IMR-90 (cell line): ENCODE measurements at regions not wholly inside any gene's neighbourhood (a gene's known extent, or its start where the extent isn't known, plus 50 kb on each side); places are given as distances from the start of the nearest gene placed in this dataset.

ENCODE experiments used
- ATAC-seq: fragments of 200-7000 bp; cut with Tn5 transposase; 2 replicates; pipeline ENCODE4 v1.9.1; 2020; ENCODE audit warnings: low read depth, mild to moderate bottlenecking, moderate library complexity
- BruUV-seq: library from RNA; stranded (reverse); fragments of 400-500 nt; replicated peaks from 2 replicates; lab custom pipeline; 2021; lab: Mats Ljungman, UMichigan
- CTCF ChIA-PET: fragments of 300-600 bp; formaldehyde crosslinking; extraction: SDS; loops from one replicate; lab custom pipeline; 2021; ENCODE audit warnings: antibody characterized with exemption; lab: Yijun Ruan, JAX
- POLR2A ChIA-PET: fragments of 300-600 bp; sonication (Branson Sonifier 250); formaldehyde crosslinking; loops from one replicate; lab custom pipeline; 2022; ENCODE audit warnings: antibody characterized with exemption; ENCODE audit not compliant: unreplicated experiment; lab: Charles Lee
- DNase-seq: peaks from one replicate; pipeline ENCODE4 v3.0.0; 2013
- H2AFZ ChIP-seq: replicated peaks from 2 replicates; pipeline ENCODE3; 2013; ENCODE audit warnings: low read length, mild to moderate bottlenecking; ENCODE audit not compliant: poor library complexity
- H2AK5ac ChIP-seq: 2 replicates; pipeline ENCODE4 v1.6.1; 2013; ENCODE audit warnings: low read depth, low read length, inconsistent platforms
- H2AK9ac ChIP-seq: replicated peaks from 2 replicates; pipeline ENCODE3; 2013; ENCODE audit warnings: mild to moderate bottlenecking, low read depth, low read length, moderate library complexity; ENCODE audit not compliant: poor library complexity
- H2BK120ac ChIP-seq: 2 replicates; pipeline ENCODE4 v1.6.1; 2013; ENCODE audit warnings: low read depth, low read length, inconsistent platforms
- H2BK15ac ChIP-seq: 3 replicates; pipeline ENCODE4 v1.6.1; 2013; ENCODE audit warnings: low read depth, low read length, inconsistent platforms
- H2BK20ac ChIP-seq: 2 replicates; pipeline ENCODE4 v1.6.1; 2013; ENCODE audit warnings: low read depth, mild to moderate bottlenecking, inconsistent platforms, low read length, moderate library complexity
- H2BK5ac ChIP-seq: 2 replicates; pipeline ENCODE4 v1.6.1; 2013; ENCODE audit warnings: mild to moderate bottlenecking, low read depth, low read length, inconsistent platforms; ENCODE audit not compliant: poor library complexity, severe bottlenecking
- H3K14ac ChIP-seq: replicated peaks from 2 replicates; pipeline ENCODE4 v1.6.1; 2013; ENCODE audit warnings: low read depth, low read length, inconsistent platforms
- H3K18ac ChIP-seq: 2 replicates; pipeline ENCODE4 v1.6.1; 2013; ENCODE audit warnings: low read depth, low read length, control low read depth
- H3K23ac ChIP-seq: 2 replicates; pipeline ENCODE4 v1.6.1; 2013; ENCODE audit warnings: low read depth, low read length, inconsistent platforms
- H3K27ac ChIP-seq: 2 replicates; pipeline ENCODE4 v1.5.1; 2013; ENCODE audit warnings: mild to moderate bottlenecking, control low read depth, low read length; ENCODE audit not compliant: insufficient read depth
- H3K27me3 ChIP-seq: 2 replicates; pipeline ENCODE4 v1.6.1; 2013; ENCODE audit warnings: low read length; ENCODE audit not compliant: control insufficient read depth, insufficient read depth
- H3K36me3 ChIP-seq: 2 replicates; pipeline ENCODE4 v1.6.1; 2013; ENCODE audit warnings: low read length, mixed read lengths; ENCODE audit not compliant: control insufficient read depth, insufficient read depth
- H3K4ac ChIP-seq: 2 replicates; pipeline ENCODE4 v1.6.1; 2013; ENCODE audit warnings: low read depth, low read length, inconsistent platforms
- H3K4me1 ChIP-seq: 2 replicates; pipeline ENCODE4 v1.6.1; 2013; ENCODE audit warnings: low read length, mixed read lengths; ENCODE audit not compliant: control insufficient read depth, insufficient read depth
- H3K4me2 ChIP-seq: 2 replicates; pipeline ENCODE4 v1.6.1; 2013; ENCODE audit warnings: low read depth, mild to moderate bottlenecking, control low read depth, low read length, moderate library complexity
- H3K4me3 ChIP-seq: 2 replicates; pipeline ENCODE4 v1.5.1; 2013; ENCODE audit warnings: low read depth, mild to moderate bottlenecking, control low read depth, low read length, moderate library complexity; ENCODE audit not compliant: insufficient read depth
- H3K56ac ChIP-seq: 2 replicates; pipeline ENCODE4 v1.6.1; 2013; ENCODE audit warnings: low read length, inconsistent platforms; ENCODE audit not compliant: insufficient read depth; ENCODE audit errors: extremely low read depth
- H3K79me1 ChIP-seq, 2 experiments: 2 replicates each; pipeline ENCODE4 v1.6.1; 2013; ENCODE audit warnings: low read length in 2 of 2, inconsistent platforms in 1 of 2, low read depth in 1 of 2
- H3K9ac ChIP-seq: 2 replicates; pipeline ENCODE4 v1.6.1; 2013; ENCODE audit warnings: low read depth, low read length, control low read depth
- H3K9me1 ChIP-seq: 2 replicates; pipeline ENCODE4 v1.6.1; 2013; ENCODE audit warnings: low read length, inconsistent platforms; ENCODE audit not compliant: insufficient read depth
- H3K9me3 ChIP-seq: 2 replicates; pipeline ENCODE4 v1.6.1; 2013; ENCODE audit warnings: low read length; ENCODE audit not compliant: control insufficient read depth, insufficient read depth
- H4K20me1 ChIP-seq: 2 replicates; pipeline ENCODE4 v1.6.1; 2013; ENCODE audit warnings: low read length, inconsistent platforms; ENCODE audit not compliant: insufficient read depth
- H4K5ac ChIP-seq: 2 replicates; pipeline ENCODE4 v1.6.1; 2013; ENCODE audit warnings: mild to moderate bottlenecking, low read depth, low read length, control low read depth
- H4K8ac ChIP-seq, 2 experiments: 2 replicates each; pipeline ENCODE4 v1.6.1; 2013; ENCODE audit warnings: low read depth in 2 of 2, low read length in 2 of 2, control low read depth in 1 of 2, inconsistent platforms in 1 of 2
- H4K91ac ChIP-seq: 2 replicates; pipeline ENCODE4 v1.6.1; 2013; ENCODE audit warnings: low read depth, low read length, inconsistent platforms; ENCODE audit not compliant: insufficient read depth
- CHD1 ChIP-seq: IDR thresholded peaks from 2 replicates; pipeline ENCODE4 v1.6.1; 2012; ENCODE audit warnings: low read depth, low read length, improper control_type of control experiment
- CTCF ChIP-seq: conservative IDR thresholded peaks from 2 replicates; pipeline ENCODE4 v1.5.1; 2012; ENCODE audit warnings: mild to moderate bottlenecking, low read depth, low read length, improper control_type of control experiment
- FOS ChIP-seq: fragments of 150-350 bp; IDR thresholded peaks from 2 replicates; pipeline ENCODE4 v1.6.1; 2016; ENCODE audit warnings: low read depth, low read length
- MAFK ChIP-seq: IDR thresholded peaks from 2 replicates; pipeline ENCODE4 v1.6.1; 2012; ENCODE audit warnings: low read depth, low read length, improper control_type of control experiment
- MAZ ChIP-seq: IDR thresholded peaks from 2 replicates; pipeline ENCODE4 v1.6.1; 2012; ENCODE audit warnings: low read depth, mild to moderate bottlenecking, low read length, improper control_type of control experiment, moderate library complexity, borderline replicate concordance
- POLR2A ChIP-seq: IDR thresholded peaks from 2 replicates; pipeline ENCODE4 v1.6.1; 2012; ENCODE audit warnings: mild to moderate bottlenecking, low read depth, low read length
- RAD21 ChIP-seq: IDR thresholded peaks from 2 replicates; pipeline ENCODE4 v1.6.1; 2012; ENCODE audit warnings: low read length, improper control_type of control experiment
- SMC3 ChIP-seq: fragments of 150-350 bp; IDR thresholded peaks from 2 replicates; pipeline ENCODE4 v1.6.1; 2016; ENCODE audit warnings: low read depth, mild to moderate bottlenecking, antibody characterized with exemption, low read length, moderate library complexity
- USF2 ChIP-seq: fragments of 150-350 bp; IDR thresholded peaks from 2 replicates; pipeline ENCODE4 v1.6.1; 2017; ENCODE audit warnings: mild to moderate bottlenecking, antibody characterized with exemption, low read length, low read depth
- WGBS, 2 experiments: methylation state at CpG; one replicate each; pipeline versions ENCODE4 v1.1.5 to v1.1.7; 2013; ENCODE audit warnings: missing lambda C conversion rate in 2 of 2; ENCODE audit not compliant: insufficient read length in 1 of 2; ENCODE audit errors: extremely low coverage in 2 of 2; 5-methylcytosine and 5-hydroxymethylcytosine counted together
- dilution Hi-C: fragments of 300-500 bp; cut with HindIII; formaldehyde crosslinking; loops from one replicate; pipeline ENCODE4 v1.14.3; 2018; ENCODE audit warnings: low sequenced_read_pairs; ENCODE audit not compliant: unreplicated experiment
- in situ Hi-C: fragments of 300-500 bp; cut with MboI; formaldehyde crosslinking; loops from 3 replicates; pipeline ENCODE4 v1.14.3; 2019; ENCODE audit warnings: low sequenced_read_pairs, inconsistent platforms, mixed read lengths
- intact Hi-C: fragments of 100-400 bp; cut with micrococcal nuclease; formaldehyde crosslinking; loops from 2 replicates; pipeline ENCODE4 v1.10.0; 2022

DNA sequence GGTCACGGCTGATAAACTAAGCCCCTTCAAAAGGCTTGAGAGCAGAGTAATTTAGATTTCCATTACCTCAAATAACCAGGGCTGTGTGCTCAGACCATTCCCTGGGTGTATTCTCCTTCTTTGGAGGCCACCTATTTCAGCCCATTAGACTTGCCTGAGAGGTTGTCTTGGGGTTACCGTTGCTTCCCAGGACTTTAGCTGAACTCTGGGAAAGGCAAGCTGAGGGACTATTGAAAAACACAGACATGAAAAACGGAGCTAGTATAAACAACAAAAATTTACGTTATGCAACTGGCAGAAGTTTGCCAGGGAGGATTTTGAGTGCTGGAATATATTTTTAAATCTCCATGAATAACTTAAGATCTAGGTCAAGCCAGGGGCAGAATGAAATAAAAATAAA, 561.0 kb upstream of the TNP1 start:
- Histone ChIP-seq H4K5ac (peak overlapping the region; percentile 72; the same call in 1 of the 2 replicates), H2BK120ac (peak overlapping the region; percentile 76; the same call in 1 of the 2 replicates), H3K79me1 (no peaks in the 10 kb centered on the region), H3K4me3 (no peak overlapping the region), H3K23ac (0 out of 2 replicates have a peak overlapping the region, but pooled peaks have one; percentile 3), H3K9ac (peak overlapping the region; percentile 38; the same call in 1 of the 2 replicates), H3K36me3 (no peaks in the 10 kb centered on the region), H3K56ac (no peak overlapping the region; the same call in 1 of the 2 replicates), H2AK9ac (no peak overlapping the region), H2BK15ac (0 out of 3 replicates have a peak overlapping the region, but pooled peaks have one; percentile 73), H3K27ac (peak overlapping the region; percentile 72; the same call in 1 of the 2 replicates), H2AFZ (no peak overlapping the region), H3K4ac (peak overlapping the region; percentile 22; the same call in 1 of the 2 replicates), H3K9me1 (no peaks in the 10 kb centered on the region), H4K20me1 (no peaks in the 10 kb centered on the region), H3K4me1 (peaks cover 12% of the 10 kb centered on the region), H4K91ac (peak overlapping the region; percentile 30; the same call in 1 of the 2 replicates), H3K14ac (0 out of 2 replicates have a peak overlapping the region, but pooled peaks have one; percentile 73), H3K4me2 (no peak overlapping the region), H2BK20ac (no peak overlapping the region), H2BK5ac (no peak overlapping the region), H4K8ac (peak overlapping the region; percentile 19 to 72; a peak in 3 of 4 replicates), H2AK5ac (no peak overlapping the region), H3K18ac (peak overlapping the region; percentile 61), H3K27me3 (no peaks in the 10 kb centered on the region), H3K9me3 (peaks cover 6% of the 10 kb centered on the region)
- dilution Hi-C loops (no loop called here), intact Hi-C loops (no loop called here), in situ Hi-C loops (no loop called here)
- ChIA-PET POLR2A (no interaction called here), CTCF (interaction anchor here (0.8 to 0.9 kb wide), 2 partner anchors 26 to 230 kb away, joined by 3 read pairs; no protein-coding TSS in a partner anchor)
- DNase-seq: no peak
- WGBS, 2 experiments: no CpG with 5 or more reads among the region's 4 CpGs
- BruUV-seq: no TSS peak
- ATAC-seq: no peak
- TF ChIP-seq SMC3: no peak
- TF ChIP-seq MAZ: no peak
- no peak for TF ChIP-seq CTCF
- TF ChIP-seq CHD1: no peak
- no peak for TF ChIP-seq MAFK
- no peak for TF ChIP-seq RAD21
- TF ChIP-seq USF2: no peak
- TF ChIP-seq FOS: no peak
- TF ChIP-seq POLR2A: no peak
